OCI-LY7 (cell line): ENCODE measurements at regions not wholly inside any gene's neighbourhood (a gene's known extent, or its start where the extent isn't known, plus 50 kb on each side); places are given as distances from the start of the nearest gene placed in this dataset.

Experiments used
- BruUV-seq: library from RNA; stranded (reverse); fragments of 400-500 nt; replicated peaks from 2 replicates; lab custom pipeline; 2021; lab: Mats Ljungman, UMichigan
- CTCF ChIA-PET: fragments of 300-600 bp; sonication (Branson Sonifier 250); formaldehyde crosslinking; loops from one replicate; lab custom pipeline; 2022; ENCODE audit warnings: antibody characterized with exemption; ENCODE audit not compliant: unreplicated experiment; lab: Charles Lee
- POLR2A ChIA-PET: fragments of 300-600 bp; sonication (Branson Sonifier 250); formaldehyde crosslinking; loops from one replicate; lab custom pipeline; 2022; ENCODE audit warnings: antibody characterized with exemption; lab: Charles Lee
- DNase-seq: peaks from one replicate; pipeline ENCODE4 v3.0.0-alpha.2; 2015; ENCODE audit warnings: low spot score
- H2AFZ ChIP-seq: fragments of 200-600 bp; sonication (generic), shearing (Covaris generic); 2 replicates; pipeline ENCODE4 v1.6.1; 2014; ENCODE audit warnings: mild to moderate bottlenecking, antibody characterized with exemption, low read length, moderate library complexity
- H3K27ac ChIP-seq: fragments of 200-600 bp; sonication (generic); 2 replicates; pipeline ENCODE4 v1.5.1; 2014; ENCODE audit warnings: mixed run types, low read depth, mild to moderate bottlenecking, moderate library complexity, low read length, inconsistent platforms; ENCODE audit not compliant: poor library complexity, severe bottlenecking
- H3K36me3 ChIP-seq: fragments of 200-600 bp; sonication (generic); 2 replicates; pipeline ENCODE4 v1.6.1; 2014; ENCODE audit warnings: mild to moderate bottlenecking, antibody characterized with exemption, low read length, moderate library complexity, mixed read lengths; ENCODE audit not compliant: insufficient read depth
- H3K4me1 ChIP-seq: fragments of 200-600 bp; sonication (generic); 2 replicates; pipeline ENCODE4 v1.5.1; 2014; ENCODE audit warnings: mild to moderate bottlenecking, low read length; ENCODE audit not compliant: insufficient read depth, poor library complexity, severe bottlenecking
- H3K4me2 ChIP-seq: fragments of 200-600 bp; sonication (generic); 2 replicates; pipeline ENCODE4 v1.6.1; 2014; ENCODE audit warnings: mild to moderate bottlenecking, low read length
- H3K4me3 ChIP-seq: fragments of 200-600 bp; sonication (generic); 2 replicates; pipeline ENCODE4 v1.5.1; 2014; ENCODE audit warnings: mild to moderate bottlenecking, low read depth, low read length; ENCODE audit not compliant: poor library complexity, severe bottlenecking
- H3K79me2 ChIP-seq: fragments of 200-600 bp; sonication (generic); 2 replicates; pipeline ENCODE4 v1.6.1; 2016; ENCODE audit warnings: low read depth, mild to moderate bottlenecking, low read length, moderate library complexity, mixed read lengths; ENCODE audit not compliant: insufficient read depth
- H3K9me2 ChIP-seq: fragments of 200-600 bp; sonication (generic); 2 replicates; pipeline ENCODE4 v1.6.1; 2016; ENCODE audit warnings: mild to moderate bottlenecking, low read length, mixed read lengths; ENCODE audit not compliant: insufficient read depth
- H3K9me3 ChIP-seq: fragments of 200-600 bp; sonication (generic); 2 replicates; pipeline ENCODE4 v1.6.1; 2014; ENCODE audit warnings: mild to moderate bottlenecking, mixed run types, low read length, mixed read lengths
- H4K20me1 ChIP-seq: fragments of 200-600 bp; sonication (generic); 2 replicates; pipeline ENCODE4 v1.6.1; 2014; ENCODE audit warnings: mild to moderate bottlenecking, antibody characterized with exemption, low read length, moderate library complexity, mixed read lengths; ENCODE audit not compliant: insufficient read depth
- CTCF ChIP-seq: fragments of 200-600 bp; sonication (generic); conservative IDR thresholded peaks from 2 replicates; pipeline ENCODE4 v1.5.1; 2014; ENCODE audit warnings: mild to moderate bottlenecking, antibody characterized with exemption, low read length, moderate library complexity, mixed read lengths
- EZH2phosphoT487 ChIP-seq: fragments of 200-600 bp; sonication (generic); IDR thresholded peaks from 2 replicates; pipeline ENCODE4 v1.6.1; 2018; ENCODE audit warnings: low read depth, borderline replicate concordance, mild to moderate bottlenecking, mixed run types, antibody characterized with exemption, low read length, moderate library complexity, mixed read lengths
- intact Hi-C: fragments of 100-400 bp; cut with micrococcal nuclease; formaldehyde crosslinking; loops from one replicate; pipeline ENCODE4 v1.10.0; 2022; ENCODE audit not compliant: unreplicated experiment

GRCh38 chr16:86041215-86041614, 142.3 kb downstream of the IRF8 start:
- no peaks in the 10 kb centered on the region for H3K9me3 ChIP-seq
- ChIA-PET CTCF (interaction anchor here (0.6 kb wide), 1 partner anchor 76 kb away, joined by 4 read pairs; no protein-coding TSS in a partner anchor), POLR2A (no interaction called here)
- no peak overlapping the region for H3K4me2 ChIP-seq
- no peak for TF ChIP-seq CTCF
- no peak for TF ChIP-seq EZH2phosphoT487
- H4K20me1 ChIP-seq, result no peaks in the 10 kb centered on the region
- H3K9me2 ChIP-seq, result no peaks in the 10 kb centered on the region
- no peaks in the 10 kb centered on the region for H3K36me3 ChIP-seq
- no peaks in the 10 kb centered on the region for H3K4me1 ChIP-seq
- no peak overlapping the region for H3K4me3 ChIP-seq
- H2AFZ ChIP-seq, result no peak overlapping the region
- no peaks in the 10 kb centered on the region for H3K79me2 ChIP-seq
- intact Hi-C loops, result no loop called here
- DNase-seq, result no peak
- no peak overlapping the region for H3K27ac ChIP-seq
- BruUV-seq, result no TSS peak

DNA sequence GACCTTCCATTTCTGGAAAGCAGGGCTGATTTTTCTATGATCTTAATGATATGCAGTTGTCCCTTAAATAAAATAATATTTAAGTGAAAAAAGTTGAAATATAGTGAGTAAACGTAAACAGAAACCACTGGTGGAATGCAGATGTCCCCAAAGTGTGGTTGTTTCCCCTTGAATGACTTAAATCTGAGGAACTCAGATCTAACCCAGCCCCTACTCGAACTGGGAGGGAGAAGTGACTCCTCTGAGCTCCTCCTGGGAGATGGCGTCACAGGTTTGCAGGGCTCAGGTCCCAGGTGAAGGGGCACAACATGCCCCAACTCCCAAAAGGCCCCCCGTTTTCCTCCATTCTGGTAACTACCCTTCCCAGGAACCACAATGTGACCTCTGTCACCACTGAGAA, 142.8 kb downstream of the IRF8 start:
- Histone ChIP-seq H3K9me2 (no peaks in the 10 kb centered on the region), H3K27ac (no peak overlapping the region), H3K9me3 (no peaks in the 10 kb centered on the region), H3K4me2 (no peak overlapping the region), H3K36me3 (no peaks in the 10 kb centered on the region), H4K20me1 (no peaks in the 10 kb centered on the region), H2AFZ (no peak overlapping the region), H3K79me2 (no peaks in the 10 kb centered on the region), H3K4me1 (no peaks in the 10 kb centered on the region), H3K4me3 (no peak overlapping the region)
- intact Hi-C loops, result no loop called here
- ChIA-PET CTCF (no interaction called here), POLR2A (no interaction called here)
- BruUV-seq, result no TSS peak
- no peak for DNase-seq
- TF ChIP-seq EZH2phosphoT487, result no peak
- TF ChIP-seq CTCF, result no peak

GRCh38 chr16:86042393-86042792, 143.4 kb downstream of the IRF8 start:
- TF ChIP-seq EZH2phosphoT487, result no peak
- TF ChIP-seq CTCF, result no peak
- no peaks in the 10 kb centered on the region for H3K36me3 ChIP-seq
- no peaks in the 10 kb centered on the region for H3K79me2 ChIP-seq
- no peaks in the 10 kb centered on the region for H3K9me3 ChIP-seq
- BruUV-seq, result no TSS peak
- no peaks in the 10 kb centered on the region for H3K4me1 ChIP-seq
- no peaks in the 10 kb centered on the region for H4K20me1 ChIP-seq
- intact Hi-C loops, result no loop called here
- no peak overlapping the region for H3K27ac ChIP-seq
- no peak overlapping the region for H3K4me2 ChIP-seq
- CTCF ChIA-PET, result no interaction called here
- no peak overlapping the region for H2AFZ ChIP-seq
- no peaks in the 10 kb centered on the region for H3K9me2 ChIP-seq
- no peak for DNase-seq
- POLR2A ChIA-PET, result no interaction called here
- H3K4me3 ChIP-seq, result no peak overlapping the region
